8988T (cell line): ENCODE measurements at regions not wholly inside any gene's neighbourhood (a gene's known extent, or its start where the extent isn't known, plus 50 kb on each side); places are given as distances from the start of the nearest gene placed in this dataset.

Experiments
- DNase-seq: peaks from one replicate; pipeline ENCODE4 v3.0.0; 2011

DNA sequence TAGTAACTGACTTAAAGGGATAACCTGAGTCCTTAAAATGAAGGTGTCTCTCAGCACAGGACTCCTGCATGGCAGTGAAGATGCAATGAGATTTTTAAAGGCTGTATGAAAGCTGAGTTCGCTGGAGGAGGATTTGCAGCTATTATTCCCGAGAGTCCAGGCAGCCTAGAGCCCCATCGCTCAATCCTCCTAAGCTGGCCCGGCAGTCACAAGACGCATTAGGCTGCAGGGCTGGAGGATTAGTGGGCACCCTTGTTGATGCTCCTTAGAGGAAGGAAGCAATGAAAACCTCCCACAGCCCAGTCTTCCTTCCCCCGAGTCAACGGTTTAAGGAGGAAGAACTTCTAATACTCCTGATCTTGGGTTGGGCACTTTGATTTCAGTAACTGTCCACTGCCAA, 239.5 kb downstream of the EFNB2 start:
- DNase-seq = no peak

DNA sequence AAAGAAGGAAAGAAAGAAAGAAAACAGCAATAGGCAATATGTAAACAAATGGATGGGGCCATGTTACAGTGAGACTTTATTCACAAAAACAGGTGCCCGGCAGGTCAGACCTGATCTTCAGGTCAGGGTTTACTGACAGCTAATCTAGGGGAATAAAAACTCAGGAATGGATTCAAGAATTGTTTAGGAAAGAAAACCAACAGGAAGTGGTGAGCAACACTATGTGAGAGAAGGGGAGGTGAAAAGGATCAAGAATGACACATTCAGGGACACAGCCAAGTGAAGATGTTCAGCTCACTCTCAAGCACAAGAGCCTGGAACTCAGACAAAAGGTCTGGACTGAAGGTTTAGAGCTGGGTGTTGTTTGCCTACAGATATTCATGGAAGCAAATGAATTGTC, 244.5 kb downstream of the EFNB2 start:
- no peak for DNase-seq

DNA sequence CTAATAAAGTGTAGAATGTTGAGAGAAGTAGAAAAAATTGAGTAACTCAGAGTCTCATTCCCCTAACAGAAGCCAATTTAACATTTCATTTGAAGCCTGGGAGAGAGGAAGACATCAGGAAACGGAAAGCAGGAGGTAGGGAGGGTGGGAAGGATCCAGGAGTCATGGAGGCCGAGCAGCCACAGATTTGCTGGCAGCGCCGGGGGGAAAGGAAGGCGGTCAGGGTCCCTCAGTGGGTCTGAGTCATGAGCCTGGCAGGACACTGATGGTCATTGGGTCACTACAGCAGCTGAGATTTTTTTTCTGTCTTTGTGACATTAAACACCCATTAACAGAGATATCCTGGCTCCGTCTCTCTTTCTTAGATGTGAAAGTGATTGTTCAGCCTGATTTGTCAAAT, 248.1 kb downstream of the EFNB2 start:
- no peak for DNase-seq

DNA sequence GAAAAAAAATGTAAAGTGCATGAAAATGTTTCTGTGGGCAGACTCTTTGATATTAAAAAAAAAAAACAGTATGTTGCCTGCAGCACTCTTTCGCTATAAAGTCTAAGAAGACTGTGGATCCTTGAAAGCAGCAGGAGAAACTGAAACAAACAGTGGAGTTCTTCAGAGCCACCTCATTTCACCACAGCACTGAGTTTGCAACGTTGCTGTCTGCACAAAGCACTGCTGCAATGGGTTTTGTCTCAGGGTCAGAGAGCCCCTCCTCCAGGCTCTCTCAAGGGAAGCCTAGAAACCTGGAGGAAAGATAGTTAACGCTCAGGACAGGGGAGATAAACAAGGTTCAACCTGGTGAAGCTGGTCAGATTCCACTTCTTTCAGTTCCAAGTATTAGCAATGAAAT, 248.7 kb downstream of the EFNB2 start:
- DNase-seq = no peak

DNA sequence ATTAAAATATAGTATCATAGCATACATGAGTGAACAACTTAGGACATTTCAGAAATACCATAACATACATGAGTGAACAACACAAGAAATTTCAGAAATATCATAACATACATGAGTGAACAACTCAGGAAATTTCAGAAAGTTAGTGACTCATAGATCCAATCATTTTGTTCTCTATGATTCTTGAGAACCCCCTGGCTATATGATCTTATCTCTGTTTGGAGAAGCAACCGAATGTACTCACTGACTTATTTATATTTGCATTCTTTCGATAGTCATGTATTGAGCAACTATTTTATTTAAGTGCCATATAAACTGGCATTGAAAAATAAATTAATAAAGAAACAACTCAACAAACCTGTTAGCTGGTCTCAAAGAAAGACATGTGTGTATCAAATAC, 251.1 kb downstream of the EFNB2 start:
- no peak for DNase-seq

DNA sequence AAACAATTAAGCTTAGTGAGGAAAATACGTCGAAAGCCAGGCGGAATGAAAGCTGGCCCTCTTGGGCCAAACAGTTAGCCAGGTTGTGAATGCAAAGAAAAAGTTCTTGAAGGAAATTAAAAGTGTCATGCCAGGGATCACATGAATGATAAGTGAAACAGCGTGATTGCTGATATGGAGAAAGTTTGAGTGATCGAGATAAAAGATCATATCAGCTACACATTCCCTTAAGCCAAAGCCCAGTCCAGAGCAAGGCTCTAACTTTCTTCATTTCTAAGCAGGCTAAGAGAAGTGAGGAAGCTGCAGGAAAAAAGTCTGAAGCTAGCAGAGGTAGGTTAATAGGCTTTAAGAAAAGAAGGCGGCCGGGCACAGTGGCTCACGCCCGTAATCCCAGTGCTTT, 254.0 kb downstream of the EFNB2 start:
- no peak for DNase-seq

DNA sequence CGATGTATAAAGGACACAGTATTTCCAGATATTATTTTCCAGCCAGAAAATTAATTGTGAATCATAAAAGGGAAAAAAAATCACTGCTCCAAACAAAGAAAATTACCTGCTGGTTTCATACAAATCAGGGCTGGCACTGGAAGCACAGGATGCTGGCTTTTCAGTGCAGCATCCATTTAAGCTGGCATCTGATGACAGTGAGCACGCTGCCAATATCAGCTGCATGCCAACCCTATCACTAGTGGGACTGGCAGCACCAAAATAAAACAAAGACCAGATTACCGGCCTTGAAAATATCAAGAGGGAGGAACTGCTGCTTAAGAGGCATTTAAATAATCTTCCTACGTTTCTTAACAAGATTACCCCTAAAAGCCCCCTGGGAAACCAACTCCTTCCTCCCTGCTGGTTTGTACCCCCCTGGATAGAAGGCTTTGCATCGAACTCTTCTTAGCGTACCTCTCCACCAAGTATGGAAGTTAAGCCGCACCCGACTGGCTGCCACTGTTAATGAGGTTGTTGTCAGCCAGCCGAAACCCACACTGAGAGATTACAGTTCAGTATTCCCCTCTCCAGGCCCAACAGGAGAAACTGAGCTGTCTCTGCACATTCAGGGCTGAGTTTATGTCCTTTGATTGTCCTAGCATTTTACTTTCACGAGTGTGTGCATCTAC, 257.8 kb downstream of the EFNB2 start:
- no peak for DNase-seq

DNA sequence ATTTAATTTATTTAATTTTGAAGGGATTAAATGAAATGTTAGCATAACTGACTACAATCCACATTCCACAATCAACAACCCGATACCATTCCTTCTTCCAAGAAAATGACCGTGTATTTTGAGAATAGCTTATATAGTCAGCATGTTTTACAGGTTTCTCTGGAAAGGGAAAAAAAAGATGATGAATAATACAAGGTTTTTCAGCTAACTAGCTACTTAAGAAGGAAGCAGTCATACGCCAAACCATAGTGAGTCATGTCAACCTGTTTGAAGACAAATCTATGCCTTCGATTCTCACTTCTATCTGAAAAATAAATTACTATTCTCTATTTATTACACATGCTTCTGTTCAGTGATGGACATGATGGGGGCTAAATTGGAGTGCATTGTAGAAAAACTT, 258.6 kb downstream of the EFNB2 start:
- DNase-seq = no peak

DNA sequence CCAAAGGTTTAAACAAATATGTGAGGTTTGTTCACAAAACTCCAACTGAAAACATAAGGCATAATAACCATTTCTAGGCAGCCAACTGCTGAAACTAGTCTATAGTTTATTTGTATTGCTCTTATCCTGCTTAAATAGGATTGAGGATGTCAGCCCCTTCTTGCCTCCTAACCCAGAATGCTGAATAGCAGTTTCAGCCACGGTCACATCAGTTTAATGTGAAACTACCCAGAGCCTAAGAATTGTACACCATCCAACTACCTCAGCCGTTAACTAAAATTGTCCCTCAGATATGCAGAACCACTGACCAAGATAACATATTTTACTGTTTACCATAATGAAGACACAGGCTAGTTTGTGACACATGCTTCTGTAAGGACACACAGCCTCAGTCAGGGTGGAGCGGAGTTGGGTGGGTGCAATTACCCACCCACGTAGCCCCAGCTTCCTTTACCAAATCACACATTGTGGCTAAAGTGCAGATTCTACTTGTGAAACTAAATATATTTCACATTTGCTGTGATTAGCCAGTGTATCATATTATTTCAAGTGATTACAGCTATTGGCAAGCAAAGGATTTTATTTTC, 259.9 kb downstream of the EFNB2 start:
- DNase-seq = no peak

DNA sequence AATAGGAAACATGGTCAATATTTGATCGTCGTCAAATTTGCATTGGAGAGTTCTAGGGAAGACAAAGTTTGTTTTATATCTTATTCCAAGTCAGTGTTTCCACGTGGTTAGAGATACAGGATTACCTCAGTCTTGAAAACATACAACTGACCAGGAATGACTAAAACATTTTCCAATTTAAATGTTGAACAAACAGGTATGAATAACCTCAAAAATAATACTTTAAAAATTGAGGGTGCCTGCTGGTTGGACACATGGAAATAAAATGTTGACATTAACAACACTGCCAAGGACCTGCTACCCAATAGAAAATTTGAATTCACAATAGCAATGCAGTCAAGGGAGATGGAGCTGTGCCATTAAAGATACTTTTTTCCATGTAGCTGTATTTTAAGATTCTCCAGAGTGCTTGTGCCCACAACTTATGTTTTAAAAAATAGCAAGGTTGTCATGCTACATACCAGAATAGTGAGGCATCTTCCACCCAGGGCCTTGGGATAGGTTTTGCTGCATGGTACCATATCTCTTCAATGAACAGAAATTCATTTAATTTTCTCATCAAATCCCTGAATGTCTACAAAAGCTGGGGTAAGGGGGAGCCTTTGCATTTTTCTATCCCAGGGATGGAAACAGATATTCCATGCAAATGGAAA, 260.8 kb downstream of the EFNB2 start:
- no peak for DNase-seq

DNA sequence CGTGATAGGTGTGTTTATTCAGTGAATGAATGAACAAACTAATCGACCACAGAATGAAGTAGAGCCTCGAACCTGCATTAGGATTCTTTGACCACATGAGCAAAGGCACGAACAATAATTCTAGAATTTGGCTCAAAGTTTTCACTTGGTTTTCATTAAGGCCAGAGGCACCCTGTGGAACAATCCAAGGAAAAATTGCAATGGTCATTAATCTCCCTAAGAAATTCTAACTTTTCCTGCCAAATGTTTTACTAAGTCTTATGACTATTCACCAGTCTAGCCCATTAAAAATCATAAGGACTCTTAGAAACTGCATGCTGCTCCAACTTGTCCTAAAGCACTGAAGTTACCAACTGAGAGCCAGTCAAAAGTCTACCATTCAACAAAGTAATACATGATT, 271.7 kb downstream of the EFNB2 start:
- no peak for DNase-seq

DNA sequence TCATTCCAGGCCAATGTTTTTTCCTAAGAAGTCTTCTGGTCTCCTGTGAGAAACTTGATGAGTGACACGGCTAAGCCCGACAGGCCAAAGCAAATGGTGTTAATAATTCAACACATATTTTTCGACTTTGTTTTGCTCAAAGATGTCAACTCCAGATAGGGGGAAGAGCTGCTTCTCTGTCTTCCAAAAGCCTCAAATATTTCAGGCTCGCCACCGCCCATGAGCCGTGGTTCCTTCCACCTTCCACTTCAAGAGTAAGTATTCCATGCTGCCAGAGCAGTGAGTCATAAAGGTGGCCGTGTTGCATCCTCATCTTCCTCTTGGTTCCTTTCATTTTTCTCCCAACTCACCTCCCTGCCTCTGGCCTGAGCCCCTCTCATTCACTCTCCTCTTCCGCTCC, 272.6 kb downstream of the EFNB2 start:
- DNase-seq = no peak

DNA sequence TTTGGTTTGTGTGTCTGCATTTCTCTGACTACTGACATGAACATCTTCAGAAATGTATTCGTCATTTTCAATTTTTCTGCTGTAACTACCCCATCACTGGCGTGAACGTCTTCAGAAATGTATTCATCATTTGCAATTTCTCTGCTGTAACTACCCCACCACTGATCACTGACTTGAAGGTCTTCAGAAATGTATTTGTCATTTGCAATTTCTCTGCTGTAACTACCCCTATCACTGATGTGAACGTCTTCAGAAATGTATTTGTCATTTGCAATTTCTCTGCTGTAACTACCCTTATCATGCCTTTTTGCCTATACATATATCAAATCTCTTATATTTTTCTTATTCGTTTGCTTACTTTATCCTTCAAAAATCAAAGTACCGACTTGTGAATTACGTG, 274.0 kb downstream of the EFNB2 start:
- DNase-seq = no peak

DNA sequence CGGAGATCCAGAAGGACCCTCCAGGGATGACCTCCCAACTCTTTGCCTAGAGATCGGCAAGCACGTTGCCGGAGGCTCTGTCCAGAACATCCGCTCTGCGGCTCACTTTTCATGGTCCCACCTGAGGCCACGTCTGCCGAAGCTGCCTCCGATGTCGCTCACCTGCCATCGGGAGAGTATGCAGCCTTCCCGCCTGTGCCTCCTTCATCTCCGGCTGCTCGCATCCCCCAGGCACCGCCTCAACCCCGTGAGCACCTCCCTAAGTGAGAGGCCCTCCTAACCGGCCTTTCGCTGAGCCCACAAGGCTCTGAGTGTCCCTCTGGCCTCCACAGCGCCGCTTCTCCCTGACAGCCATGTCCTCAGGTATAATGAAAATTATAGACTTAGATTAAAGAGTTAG, 275.1 kb downstream of the EFNB2 start:
- no peak for DNase-seq

DNA sequence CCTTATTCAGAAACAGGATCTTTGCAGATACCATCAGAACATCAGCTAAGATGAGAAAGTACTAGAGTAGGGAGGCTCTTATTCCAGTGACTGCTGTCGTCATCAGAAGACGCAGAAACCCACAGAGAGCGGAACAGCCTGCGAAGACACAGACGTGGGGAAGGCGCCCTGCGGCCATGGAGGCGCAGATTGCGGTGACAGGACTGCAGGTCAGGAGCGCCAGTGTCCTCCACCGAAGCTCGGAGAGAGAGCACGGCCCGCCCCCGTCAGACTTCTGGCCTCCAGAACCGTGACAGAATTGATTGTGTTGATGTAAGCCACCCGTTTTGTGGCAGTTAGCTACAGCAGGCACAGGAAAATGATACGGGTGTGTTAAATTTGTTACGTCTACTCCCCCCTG, 275.5 kb downstream of the EFNB2 start:
- no peak for DNase-seq

DNA sequence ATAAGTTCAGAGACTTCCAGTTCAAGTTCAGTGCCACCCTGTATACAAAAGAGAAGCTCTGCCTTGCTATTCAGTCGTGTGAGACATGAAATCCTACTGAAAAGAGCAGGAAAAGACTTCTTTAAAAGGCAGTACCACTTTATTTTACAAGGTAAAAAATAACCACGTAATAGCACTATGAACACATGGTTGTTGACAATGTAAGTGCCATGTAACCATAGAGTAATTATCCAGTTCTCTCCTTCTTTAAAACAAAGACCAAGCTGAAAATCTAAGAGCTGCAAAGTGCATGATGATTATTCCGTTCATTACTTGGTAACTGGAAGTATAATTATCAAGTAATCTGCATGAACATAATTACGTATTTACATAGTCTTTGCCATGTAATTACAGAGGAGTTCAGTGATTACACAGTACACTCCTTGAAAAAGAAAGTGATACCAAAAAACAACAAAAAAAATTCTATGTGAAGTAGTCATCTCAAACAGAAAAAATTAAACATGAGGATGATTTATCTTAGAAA, 288.7 kb downstream of the EFNB2 start:
- no peak for DNase-seq

DNA sequence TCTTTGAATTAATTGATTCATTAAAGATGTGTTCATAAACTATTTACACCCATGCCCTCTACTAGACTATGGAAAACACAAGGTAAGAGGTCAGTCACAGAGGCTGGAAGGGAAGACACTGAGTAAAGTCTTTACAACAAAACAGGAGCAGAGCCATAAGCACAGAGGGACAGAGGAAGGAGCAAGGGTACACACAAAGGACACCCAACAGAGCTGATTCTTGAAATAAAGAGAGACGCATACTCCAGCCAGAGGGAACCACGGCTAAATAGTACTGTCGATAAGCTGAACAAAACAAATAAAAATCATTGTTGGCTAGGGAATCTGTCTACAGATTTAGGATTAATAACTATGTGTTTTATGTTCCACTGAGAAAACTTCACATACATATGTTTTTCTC, 289.2 kb downstream of the EFNB2 start:
- DNase-seq = no peak

DNA sequence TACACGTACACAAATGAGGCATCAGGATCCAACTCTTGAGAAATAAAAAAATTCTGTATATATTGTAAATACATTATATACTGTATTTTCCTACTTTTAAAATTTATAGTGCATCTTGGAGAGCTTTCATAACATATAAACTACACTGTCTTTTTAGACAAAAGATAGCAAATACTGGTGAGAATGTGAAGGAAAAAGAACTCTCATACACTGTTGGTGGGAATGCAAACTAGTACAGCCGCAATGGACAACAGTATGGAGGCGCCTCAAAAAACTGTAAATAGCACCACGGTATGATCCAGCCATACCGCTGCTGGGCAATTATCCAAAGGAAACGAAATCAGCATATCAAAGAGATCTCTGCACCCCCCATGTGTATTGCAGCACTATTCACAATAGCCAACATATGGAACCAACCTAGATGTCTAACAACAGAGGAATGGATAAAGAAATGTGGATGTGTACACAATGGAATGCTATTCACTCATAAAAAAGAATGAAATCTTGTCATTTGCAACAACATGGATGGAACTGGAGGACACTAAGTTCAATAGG, 292.4 kb downstream of the EFNB2 start:
- DNase-seq = no peak

DNA sequence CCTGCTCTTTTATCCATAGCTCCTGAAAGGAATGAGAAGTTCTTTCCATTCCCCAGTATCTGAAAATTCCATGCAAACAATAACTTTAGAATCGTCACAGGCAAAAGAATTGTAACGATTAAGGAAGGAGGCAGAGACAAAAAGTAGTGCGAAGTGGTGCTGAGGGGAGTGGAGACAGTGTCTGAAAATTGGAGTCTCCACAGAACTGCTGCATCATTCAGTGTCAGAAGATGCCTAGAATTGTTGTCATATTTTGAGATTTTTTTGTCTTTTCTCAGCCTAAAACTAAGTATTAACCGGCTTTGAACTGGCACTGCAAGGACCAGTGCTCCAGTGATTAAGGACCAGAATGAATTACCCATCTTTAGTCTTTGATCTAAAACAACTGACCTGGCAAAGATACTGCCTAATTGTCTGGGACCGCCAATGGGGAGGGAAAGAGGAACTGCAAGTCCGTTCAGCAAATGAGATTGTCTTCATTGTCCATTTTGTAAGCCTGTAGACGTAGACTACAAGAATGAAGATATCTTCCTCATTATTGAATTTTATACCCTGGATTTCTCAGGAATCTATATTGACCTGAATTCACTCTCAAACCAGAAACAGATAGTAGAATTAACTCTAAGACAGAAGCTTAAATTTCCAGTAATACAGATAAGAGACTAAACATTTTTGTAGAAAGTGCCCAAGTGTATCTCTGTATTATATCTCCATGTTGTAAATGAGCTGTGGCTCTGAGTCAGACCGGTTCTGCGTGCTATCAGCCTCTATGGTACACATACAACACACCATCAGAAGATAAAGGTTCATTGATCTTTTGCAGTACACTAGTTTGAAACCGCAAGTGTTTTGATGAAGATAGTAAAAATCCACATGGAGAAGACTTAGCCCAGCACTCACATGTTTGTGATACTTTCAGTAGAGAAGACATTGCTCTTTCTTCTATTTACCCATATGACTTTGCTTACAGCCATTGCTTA, 293.2 kb downstream of the EFNB2 start:
- DNase-seq = no peak

DNA sequence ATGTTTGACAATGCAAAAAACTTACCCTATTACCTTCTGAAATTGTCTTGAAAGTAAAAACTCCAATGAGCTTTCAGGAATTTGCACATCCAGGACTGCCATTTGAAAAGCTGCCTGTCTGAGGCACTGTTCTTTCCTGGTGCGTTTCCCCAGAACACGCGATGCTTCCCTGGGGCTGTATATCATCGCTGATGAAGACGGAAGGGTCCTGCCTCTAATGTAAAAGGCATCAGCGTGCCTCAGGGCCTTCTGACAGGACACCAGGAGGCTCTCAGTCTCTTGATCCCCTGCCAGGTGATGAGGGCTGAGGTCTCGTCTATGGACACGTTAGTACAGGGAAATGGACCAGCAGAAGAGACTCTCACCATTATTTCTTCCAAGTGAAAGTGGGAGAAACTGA, 296.8 kb downstream of the EFNB2 start:
- DNase-seq = no peak

DNA sequence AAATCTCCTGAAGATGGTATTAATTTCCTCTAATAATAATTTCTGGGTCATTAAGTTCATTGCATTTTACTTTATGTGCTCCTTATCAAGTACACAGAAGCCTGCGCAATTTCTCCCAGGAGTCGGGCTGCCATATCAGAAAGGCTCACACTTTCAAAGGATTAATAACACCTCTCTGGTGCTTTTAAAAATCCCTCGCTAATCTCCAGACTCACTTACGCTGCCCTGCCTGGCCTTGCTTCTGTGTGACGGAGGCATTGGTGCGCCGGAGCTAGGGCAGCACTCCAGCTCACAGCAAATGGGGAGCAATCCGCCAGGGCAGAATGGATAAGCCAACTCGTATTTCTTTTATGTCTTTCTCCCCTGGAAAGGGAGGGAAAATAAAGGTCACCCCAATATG, 300.8 kb downstream of the EFNB2 start:
- no peak for DNase-seq

DNA sequence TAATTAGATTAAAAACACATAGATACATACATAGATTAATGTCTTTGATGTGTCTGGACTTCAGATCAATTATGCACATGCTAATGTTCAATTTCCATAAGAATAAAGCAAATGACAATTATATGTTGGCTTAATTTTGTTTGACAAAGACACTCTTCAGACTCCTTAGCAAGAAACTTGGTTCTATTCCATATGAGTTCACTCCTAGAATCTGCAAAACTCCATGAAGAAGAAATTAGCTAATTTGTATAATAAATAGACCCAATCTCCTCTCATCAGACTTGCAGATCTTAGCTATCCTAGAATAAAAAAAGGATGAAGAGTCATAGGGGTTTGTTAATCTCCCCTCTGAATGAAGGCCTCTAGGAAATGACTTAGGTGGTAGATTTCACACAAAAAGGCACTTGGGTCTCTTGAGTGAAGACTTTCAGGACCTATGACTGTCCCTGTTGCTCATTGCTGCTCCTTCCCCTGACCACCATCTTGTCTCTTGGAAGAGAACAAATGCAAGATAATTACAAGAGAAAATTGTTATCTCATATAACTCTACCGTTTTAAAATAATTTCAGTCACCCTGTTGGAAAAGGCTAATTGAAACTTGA, 302.2 kb downstream of the EFNB2 start:
- no peak for DNase-seq

DNA sequence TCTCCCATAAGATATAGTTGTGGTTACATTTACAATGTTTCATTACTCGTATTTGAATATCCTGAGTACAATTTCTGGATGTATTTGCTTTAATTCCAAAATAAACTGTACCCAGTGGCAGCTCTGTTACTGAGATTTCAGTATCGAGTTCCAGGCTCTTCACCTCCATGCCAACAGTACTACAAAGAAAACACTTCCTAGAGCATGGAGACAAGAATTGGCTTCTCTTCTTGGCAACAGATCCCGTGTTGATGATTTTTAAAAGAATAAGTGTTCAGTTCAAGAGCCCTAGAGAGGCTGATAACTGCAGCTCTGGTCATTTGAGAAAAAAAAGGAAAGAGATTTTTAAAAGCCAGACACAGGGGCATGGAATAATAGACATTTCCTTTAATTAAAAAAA, 302.8 kb downstream of the EFNB2 start:
- no peak for DNase-seq
